H9 (cell line): ENCODE measurements at regions not wholly inside any gene's neighbourhood (a gene's known extent, or its start where the extent isn't known, plus 50 kb on each side); places are given as distances from the start of the nearest gene placed in this dataset.

Experiments used
- DNase-seq: peaks from one replicate; pipeline ENCODE4 v3.0.0-alpha.2; 2017
- H2AFZ ChIP-seq: one replicate; pipeline ENCODE4 v1.6.1; 2013; ENCODE audit warnings: mild to moderate bottlenecking, low read length, control low read depth, moderate library complexity
- H2AK5ac ChIP-seq: 2 replicates; pipeline ENCODE4 v1.6.1; 2013; ENCODE audit warnings: low read length, control low read depth, mixed read lengths; ENCODE audit not compliant: insufficient read length
- H2BK120ac ChIP-seq: one replicate; pipeline ENCODE4 v1.6.1; 2013; ENCODE audit warnings: low read depth, mild to moderate bottlenecking, low read length, control low read depth, inconsistent platforms; ENCODE audit not compliant: poor library complexity, severe bottlenecking
- H2BK12ac ChIP-seq: 2 replicates; pipeline ENCODE4 v1.6.1; 2013; ENCODE audit warnings: low read length, control low read depth, mixed read lengths, low read depth; ENCODE audit not compliant: insufficient read length
- H2BK15ac ChIP-seq: 2 replicates; pipeline ENCODE4 v1.6.1; 2013; ENCODE audit warnings: low read depth, low read length, control low read depth
- H2BK20ac ChIP-seq: one replicate; pipeline ENCODE4 v1.6.1; 2013; ENCODE audit warnings: low read depth, mild to moderate bottlenecking, low read length, control low read depth, inconsistent platforms; ENCODE audit not compliant: poor library complexity, severe bottlenecking
- H2BK5ac ChIP-seq: 2 replicates; pipeline ENCODE4 v1.6.1; 2013; ENCODE audit warnings: low read length, control low read depth, mixed read lengths; ENCODE audit not compliant: insufficient read length
- H3K14ac ChIP-seq: 2 replicates; pipeline ENCODE4 v1.6.1; 2013; ENCODE audit warnings: low read length, control low read depth; ENCODE audit not compliant: insufficient read depth
- H3K18ac ChIP-seq: 2 replicates; pipeline ENCODE4 v1.6.1; 2013; ENCODE audit warnings: low read depth, mild to moderate bottlenecking, mixed read lengths, low read length, control low read depth; ENCODE audit not compliant: insufficient read length
- H3K23ac ChIP-seq: 2 replicates; pipeline ENCODE4 v1.6.1; 2013; ENCODE audit warnings: low read length, control low read depth, mixed read lengths, low read depth; ENCODE audit not compliant: insufficient read length
- H3K23me2 ChIP-seq: 2 replicates; pipeline ENCODE4 v1.6.1; 2013; ENCODE audit warnings: low read depth, mild to moderate bottlenecking, mixed read lengths, low read length, control low read depth; ENCODE audit not compliant: insufficient read length, poor library complexity, severe bottlenecking
- H3K27ac ChIP-seq: 2 replicates; pipeline ENCODE4 v1.5.1; 2013; ENCODE audit warnings: low read length, control low read depth, mixed read lengths, low read depth; ENCODE audit not compliant: insufficient read length
- H3K27me3 ChIP-seq: 2 replicates; pipeline ENCODE4 v1.6.1; 2013; ENCODE audit warnings: low read length, control low read depth, inconsistent platforms; ENCODE audit not compliant: insufficient read depth
- H3K4ac ChIP-seq: 2 replicates; pipeline ENCODE4 v1.6.1; 2013; ENCODE audit warnings: low read depth, mild to moderate bottlenecking, control low read depth, inconsistent platforms, low read length, moderate library complexity
- H3K4me1 ChIP-seq: 2 replicates; pipeline ENCODE4 v1.6.1; 2013; ENCODE audit warnings: low read length, control low read depth, inconsistent platforms; ENCODE audit not compliant: insufficient read depth
- H3K4me2 ChIP-seq: 2 replicates; pipeline ENCODE4 v1.6.1; 2013; ENCODE audit warnings: low read length, control low read depth, mixed read lengths; ENCODE audit not compliant: insufficient read length, insufficient read depth
- H3K56ac ChIP-seq: 2 replicates; pipeline ENCODE4 v1.6.1; 2013; ENCODE audit warnings: low read depth, mild to moderate bottlenecking, mixed read lengths, low read length, control low read depth; ENCODE audit not compliant: insufficient read length
- H3K79me1 ChIP-seq: 2 replicates; pipeline ENCODE4 v1.6.1; 2013; ENCODE audit warnings: low read depth, mild to moderate bottlenecking, moderate library complexity, low read length, control low read depth, inconsistent platforms; ENCODE audit not compliant: insufficient read depth, poor library complexity, severe bottlenecking
- H3K79me2 ChIP-seq: 2 replicates; pipeline ENCODE4 v1.6.1; 2013; ENCODE audit warnings: low read length, control low read depth, inconsistent platforms; ENCODE audit not compliant: insufficient read depth
- H3K9ac ChIP-seq: 2 replicates; pipeline ENCODE4 v1.6.1; 2013; ENCODE audit warnings: low read length, control low read depth, mixed read lengths; ENCODE audit not compliant: insufficient read length; ENCODE audit errors: extremely low read depth
- H3K9me3 ChIP-seq: one replicate; pipeline ENCODE4 v1.6.1; 2013; ENCODE audit warnings: low read depth, low read length, inconsistent platforms; ENCODE audit not compliant: control insufficient read depth
- H3T11ph ChIP-seq: one replicate; pipeline ENCODE4 v1.6.1; 2013; ENCODE audit warnings: mild to moderate bottlenecking, low read length, control low read depth, inconsistent platforms
- H4K20me1 ChIP-seq: one replicate; pipeline ENCODE4 v1.6.1; 2013; ENCODE audit not compliant: control insufficient read depth, insufficient read length, insufficient read depth
- H4K5ac ChIP-seq: 2 replicates; pipeline ENCODE4 v1.6.1; 2013; ENCODE audit warnings: low read depth, mild to moderate bottlenecking, mixed read lengths, low read length, control low read depth; ENCODE audit not compliant: insufficient read length
- H4K8ac ChIP-seq: replicated peaks from 2 replicates; pipeline ENCODE4 v1.6.1; 2013; ENCODE audit warnings: low read length, control low read depth, mixed read lengths, low read depth; ENCODE audit not compliant: insufficient read length
- H4K91ac ChIP-seq: 2 replicates; pipeline ENCODE4 v1.6.1; 2013; ENCODE audit warnings: low read depth, mild to moderate bottlenecking, moderate library complexity, mixed read lengths, low read length, control low read depth; ENCODE audit not compliant: insufficient read length
- H3K27ac Mint-ChIP-seq, 3 experiments: 2 replicates in 2 of 3; 3 replicates in 1 of 3; pipeline ENCODE4 v1.8.0; 2020 to 2021; ENCODE audit warnings: mixed read lengths in 3 of 3, mild to moderate bottlenecking in 1 of 3, moderate library complexity in 1 of 3
- H3K27me3 Mint-ChIP-seq: 2 replicates; pipeline ENCODE4 v1.8.0; 2021; ENCODE audit warnings: low read depth, mild to moderate bottlenecking, moderate library complexity, mixed read lengths
- H3K36me3 Mint-ChIP-seq, 3 experiments: 2 replicates in 2 of 3; 3 replicates in 1 of 3; pipeline ENCODE4 v1.8.0; 2020 to 2021; ENCODE audit warnings: low read depth in 3 of 3, mixed read lengths in 3 of 3; ENCODE audit not compliant: insufficient read depth in 1 of 3
- H3K4me1 Mint-ChIP-seq, 2 experiments: 2 replicates each; pipeline ENCODE4 v1.8.0; 2020; ENCODE audit warnings: mixed read lengths in 2 of 2
- H3K4me3 Mint-ChIP-seq, 2 experiments: 2 replicates in 1 of 2; 3 replicates in 1 of 2; pipeline ENCODE4 v1.8.0; 2020 to 2021; ENCODE audit warnings: mild to moderate bottlenecking in 2 of 2, mixed read lengths in 2 of 2, moderate library complexity in 1 of 2
- H3K9me3 Mint-ChIP-seq, 2 experiments: 2 replicates in 1 of 2; 3 replicates in 1 of 2; pipeline ENCODE4 v1.8.0; 2020; ENCODE audit warnings: mild to moderate bottlenecking in 2 of 2, mixed read lengths in 2 of 2, moderate library complexity in 1 of 2
- WGBS: extraction: QIAGEN DNeasy Blood & Tissue Kit; methylation state at CpG from one replicate; pipeline ENCODE4 v1.1.7; 2013; ENCODE audit warnings: missing lambda C conversion rate, low lambda C conversion rate, mixed read lengths; ENCODE audit not compliant: insufficient read length; ENCODE audit errors: extremely low coverage; 5-methylcytosine and 5-hydroxymethylcytosine counted together
- TF ChIP-seq, protein P1 (sequence below): fragments of 200-600 bp; sonication (generic); conservative IDR thresholded peaks from 3 replicates; pipeline ENCODE4 v1.8.0; 2021; ENCODE audit warnings: antibody characterized with exemption, mild to moderate bottlenecking

DNA sequence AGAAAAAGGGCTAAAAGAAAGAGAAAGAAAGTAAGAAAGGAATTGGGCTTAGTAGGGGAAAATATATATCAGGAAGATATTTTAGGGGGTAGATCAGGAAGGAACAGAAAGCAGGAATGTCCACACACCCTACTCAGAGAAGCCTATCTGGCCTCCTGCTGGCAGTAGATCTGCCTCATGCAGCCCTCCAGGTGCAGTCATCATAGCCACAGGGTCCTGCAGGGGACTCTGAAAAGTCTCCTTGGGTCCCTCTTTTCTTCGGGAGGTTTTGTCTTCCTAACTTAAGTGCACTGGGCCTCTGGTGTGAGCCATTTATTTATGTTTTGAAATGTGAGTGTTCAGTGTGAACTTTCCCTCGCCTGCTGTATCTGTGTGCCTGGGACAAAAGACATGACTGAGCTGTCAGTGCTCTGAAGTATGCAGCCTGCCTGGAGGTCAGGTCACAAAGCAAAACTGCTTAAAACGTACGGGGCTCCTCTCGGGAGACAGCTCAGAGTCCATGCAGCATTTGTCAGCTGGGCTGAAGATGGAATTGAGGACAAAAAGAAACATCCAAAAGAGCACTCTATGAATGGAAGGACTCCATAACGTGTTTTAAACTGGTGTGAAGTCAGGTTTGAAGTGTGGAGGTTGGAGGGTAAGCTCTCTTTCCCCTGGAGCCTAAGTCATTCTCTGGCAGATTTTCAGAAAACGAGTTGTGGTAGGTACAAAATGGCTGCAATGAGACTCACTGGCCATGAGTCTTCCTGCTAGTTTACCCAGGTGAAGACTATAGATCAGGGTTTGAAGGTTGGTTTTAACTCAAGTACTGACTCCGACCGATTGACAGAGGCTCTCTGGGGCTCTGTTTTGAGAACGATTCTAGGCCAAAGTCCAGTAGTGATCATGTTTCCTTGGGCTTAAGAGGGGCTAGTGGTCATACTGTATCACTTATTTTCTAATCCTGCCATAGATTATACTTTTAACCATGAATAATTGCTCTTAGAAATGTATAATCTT is 151.8 kb upstream of the GDNF start:
- no peak overlapping the region for H3K14ac ChIP-seq

More for the DNA sequence above, 151.8 kb upstream of the GDNF start:
- Histone ChIP-seq H2BK120ac (no peak overlapping the region), H3T11ph (no peak overlapping the region), H3K23ac (no peak overlapping the region), H3K23me2 (no peaks in the 10 kb centered on the region), H3K9ac (no peak overlapping the region), H2BK12ac (no peak overlapping the region), H3K27ac (no peak overlapping the region), H3K56ac (no peak overlapping the region), H3K9me3 (no peaks in the 10 kb centered on the region), H3K27me3 (no peaks in the 10 kb centered on the region), H2AFZ (no peak overlapping the region), H4K91ac (no peak overlapping the region), H4K8ac (no peak overlapping the region), H4K20me1 (no peaks in the 10 kb centered on the region), H3K79me1 (no peaks in the 10 kb centered on the region), H3K4me1 (no peaks in the 10 kb centered on the region), H3K18ac (no peak overlapping the region), H2BK5ac (no peak overlapping the region), H3K4ac (no peak overlapping the region), H3K79me2 (no peaks in the 10 kb centered on the region), H2AK5ac (no peak overlapping the region), H3K4me2 (no peak overlapping the region), H2BK20ac (no peak overlapping the region), H4K5ac (no peak overlapping the region), H2BK15ac (no peak overlapping the region)
- no peaks in the 10 kb centered on the region for H3K9me3 Mint-ChIP-seq
- no CpG with 5 or more reads among the region's 10 CpGs for WGBS
- no peak overlapping the region for H3K4me3 Mint-ChIP-seq
- DNase-seq, result no peak
- H3K36me3 Mint-ChIP-seq, result no peaks in the 10 kb centered on the region
- peaks cover 5 to 6% of the 10 kb centered on the region in 2 experiments for H3K4me1 Mint-ChIP-seq
- TF ChIP-seq, protein P1, sequence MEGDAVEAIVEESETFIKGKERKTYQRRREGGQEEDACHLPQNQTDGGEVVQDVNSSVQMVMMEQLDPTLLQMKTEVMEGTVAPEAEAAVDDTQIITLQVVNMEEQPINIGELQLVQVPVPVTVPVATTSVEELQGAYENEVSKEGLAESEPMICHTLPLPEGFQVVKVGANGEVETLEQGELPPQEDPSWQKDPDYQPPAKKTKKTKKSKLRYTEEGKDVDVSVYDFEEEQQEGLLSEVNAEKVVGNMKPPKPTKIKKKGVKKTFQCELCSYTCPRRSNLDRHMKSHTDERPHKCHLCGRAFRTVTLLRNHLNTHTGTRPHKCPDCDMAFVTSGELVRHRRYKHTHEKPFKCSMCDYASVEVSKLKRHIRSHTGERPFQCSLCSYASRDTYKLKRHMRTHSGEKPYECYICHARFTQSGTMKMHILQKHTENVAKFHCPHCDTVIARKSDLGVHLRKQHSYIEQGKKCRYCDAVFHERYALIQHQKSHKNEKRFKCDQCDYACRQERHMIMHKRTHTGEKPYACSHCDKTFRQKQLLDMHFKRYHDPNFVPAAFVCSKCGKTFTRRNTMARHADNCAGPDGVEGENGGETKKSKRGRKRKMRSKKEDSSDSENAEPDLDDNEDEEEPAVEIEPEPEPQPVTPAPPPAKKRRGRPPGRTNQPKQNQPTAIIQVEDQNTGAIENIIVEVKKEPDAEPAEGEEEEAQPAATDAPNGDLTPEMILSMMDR, result no peak
- peak overlapping the region in 1 of 3 experiments; percentile 44; a peak in 2 of 7 replicates for H3K27ac Mint-ChIP-seq
- H3K27me3 Mint-ChIP-seq, result no peaks in the 10 kb centered on the region; the same call in 1 of the 2 replicates
